GM18505 (cell line): ENCODE measurements at regions not wholly inside any gene's neighbourhood (a gene's known extent, or its start where the extent isn't known, plus 50 kb on each side); places are given as distances from the start of the nearest gene placed in this dataset.

Experiments used
- ATAC-seq: cut with Tn5 transposase; IDR thresholded peaks from one replicate; pipeline ENCODE4 v1.9.1; 2021; ENCODE audit not compliant: unreplicated experiment
- POLR2A ChIP-seq: IDR thresholded peaks from 4 replicates; pipeline ENCODE4 v1.6.1; 2011; ENCODE audit warnings: borderline replicate concordance; ENCODE audit not compliant: insufficient read depth, insufficient read length; ENCODE audit errors: extremely low read depth

GRCh38 chr15:35174948-35175347, 89.9 kb upstream of the NANOGP8 start:
- no peak for ATAC-seq
- no peak for TF ChIP-seq POLR2A

GRCh38 chr15:35173444-35174118, 88.5 kb upstream of the NANOGP8 start:
- no peak for TF ChIP-seq POLR2A
- ATAC-seq = no peak

GRCh38 chr15:35170207-35170606, 85.1 kb upstream of the NANOGP8 start:
- ATAC-seq = no peak
- no peak for TF ChIP-seq POLR2A

- no peak for TF ChIP-seq POLR2A
- ATAC-seq = no peak
Observed at GRCh38 chr15:35168464-35168863, 83.4 kb upstream of the NANOGP8 start.

- ATAC-seq = no peak
Observed at GRCh38 chr15:35167675-35168074, 82.6 kb upstream of the NANOGP8 start.

GRCh38 chr15:35166730-35167359, 81.8 kb upstream of the NANOGP8 start:
- no peak for ATAC-seq
- TF ChIP-seq POLR2A = no peak

More at GRCh38 chr15:35167675-35168074, 82.6 kb upstream of the NANOGP8 start:
- TF ChIP-seq POLR2A = no peak

- no peak for TF ChIP-seq POLR2A
- no peak for ATAC-seq
Observed at GRCh38 chr15:35161694-35162093, 76.6 kb upstream of the NANOGP8 start.

- TF ChIP-seq POLR2A = no peak
- no peak for ATAC-seq
Observed at GRCh38 chr15:35159170-35159569, 74.1 kb upstream of the NANOGP8 start.

GRCh38 chr15:35151782-35152181, 66.7 kb upstream of the NANOGP8 start:
- no peak for ATAC-seq
- no peak for TF ChIP-seq POLR2A

GRCh38 chr15:35151381-35151780, 66.3 kb upstream of the NANOGP8 start:
- ATAC-seq = no peak
- no peak for TF ChIP-seq POLR2A

- ATAC-seq = no peak
- TF ChIP-seq POLR2A = no peak
Observed at GRCh38 chr15:35150361-35150760, 65.3 kb upstream of the NANOGP8 start.

- no peak for TF ChIP-seq POLR2A
- no peak for ATAC-seq
Observed at GRCh38 chr15:35145336-35145735, 60.2 kb upstream of the NANOGP8 start.

- TF ChIP-seq POLR2A = no peak
- ATAC-seq = no peak
Observed at GRCh38 chr15:35142578-35142977, 57.5 kb upstream of the NANOGP8 start.

GRCh38 chr15:35141743-35142471, 56.8 kb upstream of the NANOGP8 start:
- TF ChIP-seq POLR2A = no peak
- no peak for ATAC-seq
